NCI-H146 treated with DMSO at 0.1 percent for 48 hours (cell line): ENCODE measurements at regions not wholly inside any gene's neighbourhood (a gene's known extent, or its start where the extent isn't known, plus 50 kb on each side); places are given as distances from the start of the nearest gene placed in this dataset.

Experiments
- DNase-seq: peaks from one replicate; lab custom pipeline; 2025; ENCODE audit not compliant: unreplicated experiment; lab: John Stamatoyannopoulos, UW

DNA sequence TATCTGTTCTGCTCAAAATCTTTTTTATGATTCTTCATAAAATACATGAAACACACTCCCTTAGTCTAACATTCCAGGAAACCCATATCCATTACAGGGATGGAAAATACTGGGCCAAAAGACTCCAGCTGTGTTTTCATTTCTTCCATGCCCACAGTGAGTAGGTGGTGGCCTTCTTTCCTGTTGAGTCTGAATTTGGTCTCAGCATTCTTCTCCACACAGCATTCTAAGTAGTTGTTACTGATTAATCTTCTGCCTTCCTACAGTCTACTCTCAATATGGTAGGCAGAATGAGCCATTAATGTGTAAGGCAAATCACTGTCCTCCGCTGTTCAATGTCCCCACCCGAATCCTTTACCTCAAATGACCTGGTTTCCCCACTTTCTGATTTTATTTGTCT is 370.6 kb upstream of the RPS6KA3 start:
- DNase-seq = no peak

DNA sequence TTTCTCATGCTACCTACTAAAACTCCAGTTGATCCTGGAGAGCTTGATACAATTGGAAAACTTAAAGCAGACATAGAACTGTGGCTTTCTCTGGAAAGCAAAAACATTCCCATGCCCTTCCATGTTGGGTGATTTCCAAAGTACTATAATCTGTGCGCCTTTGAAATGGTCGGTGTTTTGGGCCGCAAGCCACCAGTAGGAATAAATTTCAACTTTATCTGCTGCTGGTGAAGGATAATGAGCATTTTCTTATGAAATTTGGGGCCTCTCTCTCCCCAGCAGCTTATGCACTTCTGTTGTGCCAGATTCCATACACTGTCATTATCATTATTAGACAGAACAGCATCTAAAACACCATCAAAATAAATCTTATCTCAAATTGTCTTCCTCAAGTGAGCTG is 366.7 kb upstream of the RPS6KA3 start:
- DNase-seq = no peak

DNA sequence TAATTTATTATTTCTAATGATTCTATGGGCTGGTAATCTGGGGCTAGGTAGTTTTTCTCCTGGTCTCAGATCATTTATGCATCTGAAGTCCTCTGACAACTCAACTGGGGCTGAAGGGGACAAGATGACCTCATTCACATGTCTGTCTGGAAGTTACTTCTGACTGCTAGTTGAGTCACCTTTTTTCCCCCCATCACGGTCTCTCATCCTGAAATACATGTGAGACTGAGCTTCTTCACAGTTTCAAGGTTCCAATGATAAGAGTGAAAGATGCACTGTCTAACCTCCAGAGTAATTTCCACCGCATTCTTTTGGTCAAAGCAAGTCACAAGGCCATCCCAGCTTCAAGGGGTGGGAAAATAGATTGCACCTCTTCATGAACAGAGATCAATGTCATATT is 356.7 kb upstream of the RPS6KA3 start:
- DNase-seq = no peak

DNA sequence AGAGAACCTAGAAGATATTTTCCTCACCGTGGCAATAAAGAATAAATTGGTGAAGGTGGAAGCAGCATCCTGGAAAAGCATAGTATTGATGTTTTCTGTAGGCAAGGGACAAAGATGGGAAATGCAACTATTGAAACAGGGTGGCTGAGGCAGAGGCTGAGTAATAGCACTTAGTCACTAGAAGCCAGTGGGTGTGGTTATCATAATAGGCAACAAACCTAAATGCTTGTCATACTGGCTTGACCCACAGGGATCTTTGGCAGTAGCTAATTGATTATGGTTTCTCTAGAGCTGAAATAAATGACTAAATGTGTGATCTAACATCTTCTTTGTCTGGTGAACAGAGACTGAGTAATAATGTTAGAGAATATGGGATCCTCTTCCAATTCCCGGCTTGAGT is 353.6 kb upstream of the RPS6KA3 start:
- DNase-seq = no peak

DNA sequence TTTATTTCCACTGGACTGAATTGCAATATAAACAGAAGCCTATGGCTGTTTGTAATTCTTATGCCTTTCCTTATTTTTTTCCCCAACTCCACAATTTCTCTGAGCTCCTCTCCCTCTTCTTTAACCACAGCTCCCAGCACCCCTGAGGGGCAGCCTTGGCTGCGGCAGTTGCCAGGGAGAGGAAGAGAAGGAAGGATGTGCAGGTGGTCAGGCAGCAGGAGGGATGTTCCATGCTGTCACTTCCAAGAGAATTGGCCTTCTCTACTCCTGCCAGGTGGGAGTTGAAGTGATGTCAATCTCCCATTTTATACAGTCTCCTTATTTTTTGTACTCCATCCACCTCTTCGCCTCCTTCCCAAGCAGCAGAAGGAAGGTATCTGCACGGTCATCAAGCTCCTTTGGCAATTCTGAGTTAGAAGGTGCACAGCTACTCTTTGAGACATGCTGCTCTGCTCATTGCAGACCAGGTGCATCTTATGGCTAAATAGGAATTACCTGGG is 343.3 kb upstream of the RPS6KA3 start:
- DNase-seq = peak; percentile 59

DNA sequence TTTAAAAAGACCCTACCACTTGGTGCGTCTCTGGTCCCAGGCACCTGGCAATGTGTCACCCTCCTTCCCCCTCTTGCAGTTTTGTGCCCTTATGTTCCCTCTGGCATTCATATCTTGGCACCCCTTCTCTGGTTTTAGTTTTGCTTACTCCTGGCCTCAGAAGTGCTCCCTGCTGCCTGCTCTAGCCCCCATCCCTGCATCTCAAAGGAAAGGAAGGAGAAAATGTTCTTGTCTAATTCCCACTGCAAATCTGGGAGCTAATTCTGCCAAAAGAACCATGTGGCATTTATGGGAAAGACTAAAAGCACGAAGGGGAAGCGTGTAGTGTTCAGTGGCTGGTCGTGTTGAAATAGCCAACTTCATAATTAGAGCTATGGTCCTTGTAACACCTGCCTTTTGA is 340.1 kb upstream of the RPS6KA3 start:
- no peak for DNase-seq

DNA sequence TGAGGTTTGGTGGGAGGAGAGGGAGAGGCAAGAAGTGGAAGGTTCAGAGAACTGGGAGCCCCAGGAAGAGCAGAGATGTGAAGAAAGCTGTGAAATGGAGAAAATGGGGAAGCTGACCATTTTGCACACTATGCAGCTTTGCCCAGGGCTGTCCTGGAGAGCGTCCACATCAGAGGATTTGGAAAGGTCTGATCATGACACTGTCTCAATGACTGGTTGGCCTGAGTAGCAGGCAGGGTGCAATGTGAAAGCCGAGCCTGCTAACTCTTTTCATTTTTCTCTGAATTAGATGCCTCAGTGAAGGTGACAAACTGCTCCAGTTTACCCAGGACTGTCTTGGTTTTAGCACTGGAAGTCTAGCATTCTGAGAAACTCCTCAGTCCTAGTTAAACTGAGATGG is 330.1 kb upstream of the RPS6KA3 start:
- DNase-seq = no peak

DNA sequence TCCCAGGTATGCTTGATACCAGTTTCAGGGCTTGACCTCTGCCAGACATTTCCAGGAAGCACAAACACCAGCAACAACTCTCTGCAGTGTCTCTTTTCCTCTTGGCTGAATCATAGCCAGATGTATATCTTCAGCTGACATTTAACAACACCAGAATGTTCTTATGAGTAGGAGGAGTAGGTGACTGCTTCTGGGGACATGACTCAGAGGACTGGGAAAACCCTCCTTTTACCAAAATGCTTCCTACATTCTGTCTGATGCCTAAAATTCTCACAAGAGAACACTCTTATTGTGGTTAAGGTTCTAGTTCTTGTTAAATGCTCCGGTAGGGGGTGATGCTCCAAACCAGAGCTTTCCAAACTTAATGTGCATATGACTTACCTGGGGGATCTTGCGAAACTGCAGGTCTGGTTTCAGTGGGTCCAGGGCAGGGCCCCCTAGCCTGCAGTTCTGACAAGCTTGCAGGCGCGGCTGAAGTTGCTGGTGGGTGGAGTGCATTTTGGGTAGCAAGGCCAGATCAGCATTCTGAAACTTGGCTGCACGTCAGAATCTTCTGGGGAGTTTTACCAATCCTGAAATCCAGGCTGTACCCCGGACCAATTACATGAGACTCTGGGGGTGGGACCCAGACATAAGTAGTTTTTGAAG is 329.3 kb upstream of the RPS6KA3 start:
- no peak for DNase-seq

DNA sequence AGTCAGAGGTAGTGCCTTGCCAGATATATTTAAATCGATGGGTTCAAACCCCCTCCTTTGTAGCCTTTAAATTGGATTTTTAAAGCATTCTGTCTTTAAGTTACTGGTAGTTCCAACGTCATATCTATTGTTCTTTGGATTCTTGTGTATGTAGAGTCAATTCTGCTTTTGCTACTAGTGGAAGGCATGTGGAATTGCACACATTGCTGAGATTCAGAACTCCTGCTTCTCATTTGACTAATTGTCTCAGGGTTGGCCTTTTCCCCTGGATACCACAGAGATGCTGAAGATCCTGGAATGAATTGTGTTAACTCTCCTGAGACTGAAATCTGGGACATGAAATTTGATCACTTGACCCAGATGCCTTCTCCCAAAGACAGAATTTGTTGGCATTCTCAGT is 328.3 kb upstream of the RPS6KA3 start:
- no peak for DNase-seq

DNA sequence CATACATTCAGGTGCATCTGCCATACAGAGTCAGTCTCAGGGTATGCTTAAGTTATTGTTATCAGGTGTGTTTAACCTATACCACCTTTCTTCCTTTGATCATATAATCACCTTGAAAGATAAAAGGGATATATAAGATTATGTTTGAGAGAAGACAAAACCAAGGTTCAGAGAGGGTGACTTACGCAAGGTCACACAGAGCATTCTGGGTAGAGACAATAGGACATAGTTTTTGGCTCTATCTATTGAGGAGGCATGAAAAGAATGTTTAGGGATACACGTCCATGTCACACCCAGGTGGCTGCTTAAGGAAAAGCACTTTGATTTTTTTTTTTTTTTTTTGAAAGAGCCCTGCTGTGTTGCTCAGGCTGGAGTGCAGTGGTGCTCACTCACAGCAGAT is 327.1 kb upstream of the RPS6KA3 start:
- DNase-seq = no peak

DNA sequence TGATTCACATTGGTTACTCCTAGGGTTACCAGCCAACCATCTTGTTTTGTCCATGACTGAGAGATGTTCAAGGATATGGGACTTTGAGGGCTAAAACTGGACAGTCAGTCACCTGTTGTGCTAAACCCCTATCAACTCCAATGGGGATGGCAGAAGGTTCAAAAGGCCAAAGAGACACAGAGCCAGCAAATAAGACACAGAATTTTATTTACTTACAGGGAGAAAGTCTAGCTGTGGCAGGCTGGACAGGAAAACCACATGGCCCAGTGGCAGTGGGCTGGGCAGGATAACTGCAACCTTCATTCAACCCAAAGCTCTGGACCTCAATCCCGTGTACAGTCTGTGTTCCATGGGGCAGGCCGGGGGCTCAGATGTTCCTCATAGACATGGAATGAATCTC is 326.7 kb upstream of the RPS6KA3 start:
- no peak for DNase-seq

DNA sequence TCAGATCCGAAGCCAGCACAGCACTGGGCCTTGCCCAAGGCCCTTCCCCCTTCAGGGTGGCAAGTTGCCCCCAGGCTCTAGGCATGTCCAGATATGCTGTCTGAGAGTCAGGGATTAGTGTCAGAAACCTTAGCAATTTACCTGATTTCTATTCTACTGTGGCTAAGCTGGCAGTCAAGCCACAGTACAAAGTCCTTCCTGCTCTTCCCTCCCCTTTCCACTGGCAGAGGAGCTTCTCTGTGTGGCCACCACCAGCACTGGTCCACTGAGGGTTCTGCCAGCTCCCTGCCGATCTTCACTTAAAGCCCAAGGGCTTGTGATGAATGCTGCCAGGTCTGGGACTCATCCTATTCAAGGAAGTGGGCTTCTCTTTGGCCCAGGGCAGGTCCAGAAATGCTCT is 324.5 kb upstream of the RPS6KA3 start:
- DNase-seq = no peak

DNA sequence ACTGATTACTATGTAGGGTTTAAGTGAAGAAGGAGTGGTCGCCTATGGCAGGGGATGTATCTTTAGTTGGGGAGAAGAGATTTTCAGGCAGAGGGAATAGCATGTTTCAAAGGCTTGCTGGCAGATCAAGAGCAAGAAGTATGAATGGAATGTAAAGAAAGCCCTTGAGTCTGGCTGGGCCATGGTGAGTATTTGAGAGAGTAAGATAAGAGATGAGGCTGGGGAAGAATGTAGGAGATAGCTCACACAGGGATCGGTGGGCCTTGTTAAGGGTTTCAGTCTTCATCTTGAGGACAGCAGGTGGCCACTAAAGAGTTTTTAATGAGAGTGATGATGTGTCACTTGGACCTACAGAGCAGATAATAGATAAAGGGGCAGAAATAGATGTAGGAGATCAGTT is 319.1 kb upstream of the RPS6KA3 start:
- DNase-seq = no peak

DNA sequence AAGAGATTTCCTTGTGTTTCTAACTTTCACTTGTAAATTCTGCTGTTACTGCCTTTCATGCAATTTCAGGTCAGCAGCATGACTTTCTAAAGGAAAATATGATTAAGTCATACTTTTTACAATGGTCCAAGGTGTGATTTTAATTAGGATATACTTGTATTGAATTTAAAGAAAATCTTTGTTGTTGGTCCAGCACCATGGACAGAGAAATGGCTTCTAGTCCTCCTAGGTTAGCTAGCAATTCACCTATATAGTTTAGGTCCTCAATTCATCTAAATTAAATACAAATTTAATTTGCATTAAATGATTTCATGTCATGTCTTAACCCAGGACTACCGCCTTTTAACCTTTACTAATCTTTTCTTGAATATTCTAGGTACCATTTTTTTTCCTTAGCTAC is 304.9 kb upstream of the RPS6KA3 start:
- no peak for DNase-seq

DNA sequence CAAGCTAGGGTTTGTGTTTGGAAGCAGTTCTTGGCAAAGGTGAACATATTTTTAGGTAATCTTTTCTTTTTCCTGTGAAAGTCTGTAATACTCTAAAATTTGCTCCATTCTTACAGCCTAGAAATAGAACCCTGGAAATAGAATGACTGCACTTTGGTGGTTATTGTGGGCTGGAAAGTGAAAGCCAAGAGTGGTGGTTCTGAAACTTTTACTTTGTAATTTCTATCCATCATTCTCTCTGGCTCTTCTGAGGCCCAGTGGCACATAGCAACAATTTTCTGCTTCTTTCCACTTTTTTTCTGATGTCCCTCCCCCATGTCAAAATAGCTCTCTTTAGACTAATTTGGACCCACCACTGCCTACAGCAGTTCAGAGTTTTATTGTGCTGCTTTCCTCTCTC is 300.4 kb upstream of the RPS6KA3 start:
- no peak for DNase-seq

DNA sequence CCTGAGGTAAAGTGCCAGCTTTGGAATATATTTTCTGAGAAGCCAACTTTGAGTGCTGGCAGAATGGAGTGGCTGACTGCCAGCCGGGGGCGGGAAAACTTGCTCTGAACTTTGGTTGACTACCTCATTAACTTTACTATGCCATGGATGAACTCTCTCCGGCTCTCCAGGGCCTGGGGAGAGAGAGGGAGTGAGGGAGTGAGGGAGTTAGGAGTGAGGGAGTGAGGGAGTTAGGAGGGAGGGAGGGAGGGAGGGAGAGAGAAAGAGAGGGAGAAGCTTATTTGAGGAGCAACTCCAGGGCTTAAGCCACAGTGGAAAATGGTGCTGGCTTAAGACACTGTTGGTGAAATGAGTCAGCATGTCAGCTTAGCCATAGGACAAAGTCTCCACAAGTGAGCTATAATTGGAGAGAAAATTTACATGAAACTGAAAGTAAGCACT is 280.9 kb upstream of the RPS6KA3 start:
- no peak for DNase-seq

DNA sequence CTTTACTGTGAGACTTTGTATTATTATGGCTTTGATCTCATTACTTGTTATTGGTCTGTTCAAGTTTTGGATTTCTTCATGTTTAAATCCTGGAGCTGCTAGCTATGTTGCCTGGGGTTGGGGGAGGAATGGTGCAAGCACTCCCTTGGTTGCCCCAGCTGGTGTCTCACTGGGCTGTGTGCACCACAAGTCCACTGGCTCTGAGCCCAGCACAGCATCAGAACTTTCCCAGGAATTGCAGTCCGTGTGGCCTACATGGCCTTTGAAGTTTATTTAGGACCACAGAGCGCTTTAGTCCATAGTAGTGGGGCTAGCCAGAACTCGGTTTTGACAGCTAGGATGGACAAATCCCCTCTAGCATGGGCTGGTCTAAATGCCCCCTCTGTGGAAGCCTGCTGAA is 278.8 kb upstream of the RPS6KA3 start:
- no peak for DNase-seq

DNA sequence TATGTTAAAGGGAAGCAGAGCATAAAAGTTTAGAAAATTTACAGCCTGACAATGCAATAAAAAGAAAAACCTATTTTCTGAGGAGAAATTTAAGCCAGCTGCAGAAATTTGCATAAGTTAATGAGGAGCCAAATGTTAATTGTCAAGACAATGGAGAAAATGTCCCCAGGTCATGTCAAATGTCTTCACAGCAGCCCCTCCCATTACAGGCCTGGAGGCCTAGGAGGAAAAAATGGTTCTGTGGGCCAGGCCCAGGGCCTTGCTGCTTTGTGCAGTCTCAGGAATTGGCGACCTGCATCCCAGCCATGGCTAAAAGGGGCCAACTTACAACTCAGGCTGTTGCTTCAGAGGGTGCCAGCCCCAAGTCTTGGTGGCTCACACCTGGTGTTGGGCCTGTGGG is 275.4 kb upstream of the RPS6KA3 start:
- no peak for DNase-seq

DNA sequence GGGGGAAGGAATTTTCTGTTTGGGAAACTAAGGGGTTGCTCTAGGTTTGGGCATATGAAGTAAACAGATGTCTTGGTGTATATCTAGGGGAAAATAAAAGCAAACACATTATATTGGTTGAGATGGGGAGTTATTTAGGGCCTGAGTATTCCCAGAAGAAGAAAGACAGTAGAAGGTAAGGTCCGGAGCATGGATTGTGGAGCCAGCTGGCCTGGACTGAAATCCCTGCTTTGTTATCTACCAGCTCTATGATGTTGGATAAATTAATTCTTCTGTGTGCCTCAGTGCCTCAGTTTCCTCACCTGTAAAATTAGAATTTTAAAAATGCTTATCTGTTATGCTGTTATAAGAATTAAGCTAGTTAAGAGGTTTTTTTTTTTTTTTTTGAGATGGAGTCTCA is 272.3 kb upstream of the RPS6KA3 start:
- DNase-seq = no peak

DNA sequence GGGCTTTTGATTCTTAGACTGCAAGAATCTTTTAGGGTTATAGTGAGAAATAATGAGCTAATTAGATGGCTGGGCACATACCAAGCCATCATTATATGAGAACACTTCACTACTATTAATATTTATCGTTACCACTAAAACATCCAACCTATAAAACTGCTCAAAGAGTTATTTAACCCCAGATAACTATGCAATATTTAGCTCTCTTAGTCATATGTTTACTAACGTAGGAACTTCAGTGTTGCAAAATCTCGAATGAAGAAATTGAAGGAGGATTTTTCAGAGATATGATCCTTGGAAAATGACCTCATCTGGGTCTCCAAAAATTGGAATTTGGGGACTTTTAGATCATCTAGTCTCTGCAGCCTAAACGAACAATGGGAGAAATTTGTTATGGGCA is 265.0 kb upstream of the RPS6KA3 start:
- DNase-seq = no peak

DNA sequence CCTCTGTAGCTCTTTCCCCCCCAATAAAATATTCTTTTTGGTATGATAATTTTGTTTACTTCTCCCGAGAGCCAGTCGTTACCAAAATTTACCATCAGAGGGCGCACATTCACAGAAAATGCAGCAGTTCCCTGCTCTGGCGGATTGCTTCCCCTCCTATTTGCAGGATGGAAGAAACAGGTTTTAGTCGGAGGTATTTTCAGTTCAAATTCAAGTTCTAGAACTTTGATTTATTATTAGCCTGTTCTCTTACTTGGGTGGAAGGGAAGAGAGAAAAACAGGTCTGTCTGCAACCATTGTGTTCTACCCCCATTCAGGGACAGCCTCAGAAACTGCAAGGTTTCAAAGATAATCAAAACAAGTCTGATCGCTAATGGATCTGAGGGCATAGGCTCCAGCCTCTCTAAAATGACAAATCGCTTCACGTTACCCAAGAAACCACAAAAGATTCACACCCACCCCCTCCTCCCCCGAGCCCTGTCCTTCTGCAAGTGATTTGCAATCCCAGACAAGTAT is 263.8 kb upstream of the RPS6KA3 start:
- DNase-seq = peak; percentile 50

DNA sequence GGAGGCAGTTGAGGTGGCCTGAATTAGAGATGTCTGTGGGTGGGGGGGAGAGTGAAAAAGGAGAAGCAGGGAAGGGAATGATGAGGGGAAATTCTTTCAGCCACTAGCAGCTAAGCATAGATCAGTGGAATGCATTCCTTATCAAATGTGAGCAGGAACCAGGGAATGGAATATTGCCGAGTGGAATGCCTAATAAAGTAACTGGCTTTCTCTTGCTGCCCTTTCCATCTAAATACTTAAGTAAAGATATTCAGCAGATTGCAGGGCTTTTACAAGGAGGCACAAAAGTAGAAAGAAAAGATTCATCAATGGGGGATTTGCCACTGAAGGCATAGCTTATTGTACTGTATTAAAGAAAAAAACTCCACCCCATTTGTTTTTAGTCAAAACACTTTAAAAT is 263.0 kb upstream of the RPS6KA3 start:
- no peak for DNase-seq

DNA sequence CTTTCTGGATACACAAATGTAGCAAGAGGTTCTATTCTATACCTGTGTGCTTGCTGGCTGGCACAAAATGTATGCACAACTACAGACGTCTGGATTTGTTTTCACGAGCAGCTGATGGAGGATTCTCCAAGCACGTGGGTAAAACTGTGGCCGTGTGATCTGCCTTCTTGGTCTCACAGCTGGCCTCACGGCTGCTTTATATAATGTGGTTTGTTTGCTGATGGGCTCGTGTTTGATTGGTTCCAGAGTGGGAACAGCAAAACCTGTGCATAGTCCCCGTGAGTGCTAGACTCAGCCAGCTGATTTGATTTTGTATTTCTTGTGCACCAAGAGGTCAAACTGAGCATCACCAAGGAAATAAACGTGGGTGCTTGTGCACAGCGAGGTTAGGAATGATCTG is 262.6 kb upstream of the RPS6KA3 start:
- DNase-seq = no peak
